H1 (cell line): ENCODE measurements at regions not wholly inside any gene's neighbourhood (a gene's known extent, or its start where the extent isn't known, plus 50 kb on each side); places are given as distances from the start of the nearest gene placed in this dataset.

Source experiments
- CHD1 ChIP-seq: IDR thresholded peaks from 2 replicates; pipeline ENCODE4 v1.6.1; 2012; ENCODE audit warnings: low read depth, low read length, improper control_type of control experiment
- GTF2F1 ChIP-seq: IDR thresholded peaks from 2 replicates; pipeline ENCODE4 v1.6.1; 2012; ENCODE audit warnings: low read depth, low read length, improper control_type of control experiment, borderline replicate concordance
- KDM5A ChIP-seq: fragments of 200-600 bp; IDR thresholded peaks from 2 replicates; pipeline ENCODE4 v1.7.1; 2012; ENCODE audit warnings: mild to moderate bottlenecking, low read length, inconsistent platforms, mixed read lengths

- TF ChIP-seq CHD1 (no peak), GTF2F1 (no peak), KDM5A (no peak)
Observed at GRCh38 chr9:108760841-108761240, 94.9 kb downstream of the ACTL7B start (continued).
